ENCODE measurements at regions not wholly inside any gene's neighbourhood (a gene's known extent, or its start where the extent isn't known, plus 50 kb on each side); places are given as distances from the start of the nearest gene placed in this dataset.
"Not testable (repeated sequence)": the region's sequence is repeated elsewhere in the genome, so short reads cannot be mapped to it uniquely, and the experiment has no call there.

DNA sequence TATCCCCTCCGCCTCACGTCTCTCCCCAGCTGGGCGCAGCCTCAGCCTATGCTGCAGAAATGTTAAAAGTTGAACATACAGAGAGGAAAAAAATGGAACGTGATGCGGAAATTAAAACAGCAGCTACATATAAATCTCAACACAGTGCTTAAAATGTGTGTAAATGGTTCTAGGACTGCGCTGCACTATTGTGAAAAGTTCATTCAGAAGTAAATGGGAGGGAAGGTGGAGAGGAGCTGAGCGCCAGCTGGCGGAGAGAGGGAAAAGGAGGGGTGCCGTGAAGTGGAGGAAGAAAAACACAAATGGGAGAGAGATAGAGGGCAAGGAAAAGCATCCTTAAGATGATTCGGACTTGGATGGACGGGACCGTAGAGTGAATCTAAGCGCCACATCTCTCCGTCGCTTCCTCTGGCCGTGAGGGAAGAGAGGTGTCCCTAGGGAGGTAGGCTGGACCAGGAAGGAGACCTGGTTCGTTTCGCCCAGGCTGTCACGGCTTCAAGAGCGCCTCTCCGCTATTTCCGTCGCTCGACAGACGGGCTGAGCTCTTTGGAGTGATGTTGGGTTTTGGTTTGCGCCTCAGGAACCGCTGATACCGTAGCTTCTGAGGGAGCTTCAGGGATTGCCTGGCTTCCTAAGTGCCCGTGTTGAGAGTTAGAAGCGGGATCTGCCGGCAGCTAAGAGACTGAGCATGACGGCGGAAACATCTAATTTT is 113.7 kb downstream of the TRIM27 start:
- DNase-seq: peak; percentile 16

DNA sequence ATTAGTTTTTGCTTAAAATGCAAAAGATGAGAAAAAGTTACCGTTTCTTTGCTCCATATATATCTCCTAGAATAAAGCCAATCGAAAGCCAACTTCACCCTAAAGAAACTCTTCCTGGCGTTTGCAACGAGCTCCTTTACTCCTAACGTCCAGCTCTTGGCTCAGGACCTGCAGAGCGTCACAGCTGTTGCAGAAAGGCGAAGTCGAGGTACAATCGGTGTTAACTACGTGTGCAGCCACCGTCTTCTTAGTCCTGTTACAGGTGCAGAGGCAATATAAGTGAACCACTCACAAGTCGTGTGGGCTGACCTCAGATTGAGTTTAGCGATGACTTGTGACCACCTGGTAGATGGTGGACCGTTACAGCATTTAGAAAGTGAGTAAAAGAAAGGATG is 113.1 kb downstream of the TRIM27 start:
- DNase-seq: no peak

DNA sequence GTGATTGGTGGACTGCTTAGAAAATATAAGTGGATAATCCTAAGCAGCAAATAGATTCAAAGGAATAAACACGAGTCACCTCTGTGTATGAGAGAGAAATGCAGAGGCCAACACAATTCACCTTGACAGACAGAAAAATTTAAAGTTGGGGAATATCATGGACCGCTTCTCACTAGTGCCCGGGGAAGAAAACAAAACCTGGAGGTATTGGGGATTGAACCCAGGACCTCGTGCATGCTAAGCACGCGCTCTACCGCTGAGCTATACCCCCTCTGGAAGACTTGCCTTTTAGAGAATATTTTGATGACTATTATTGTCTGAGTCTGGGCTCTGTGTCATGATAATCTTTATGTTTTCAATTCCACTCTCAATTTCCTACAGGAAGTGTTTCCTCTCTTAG is 111.9 kb downstream of the TRIM27 start:
- no peak for DNase-seq

DNA sequence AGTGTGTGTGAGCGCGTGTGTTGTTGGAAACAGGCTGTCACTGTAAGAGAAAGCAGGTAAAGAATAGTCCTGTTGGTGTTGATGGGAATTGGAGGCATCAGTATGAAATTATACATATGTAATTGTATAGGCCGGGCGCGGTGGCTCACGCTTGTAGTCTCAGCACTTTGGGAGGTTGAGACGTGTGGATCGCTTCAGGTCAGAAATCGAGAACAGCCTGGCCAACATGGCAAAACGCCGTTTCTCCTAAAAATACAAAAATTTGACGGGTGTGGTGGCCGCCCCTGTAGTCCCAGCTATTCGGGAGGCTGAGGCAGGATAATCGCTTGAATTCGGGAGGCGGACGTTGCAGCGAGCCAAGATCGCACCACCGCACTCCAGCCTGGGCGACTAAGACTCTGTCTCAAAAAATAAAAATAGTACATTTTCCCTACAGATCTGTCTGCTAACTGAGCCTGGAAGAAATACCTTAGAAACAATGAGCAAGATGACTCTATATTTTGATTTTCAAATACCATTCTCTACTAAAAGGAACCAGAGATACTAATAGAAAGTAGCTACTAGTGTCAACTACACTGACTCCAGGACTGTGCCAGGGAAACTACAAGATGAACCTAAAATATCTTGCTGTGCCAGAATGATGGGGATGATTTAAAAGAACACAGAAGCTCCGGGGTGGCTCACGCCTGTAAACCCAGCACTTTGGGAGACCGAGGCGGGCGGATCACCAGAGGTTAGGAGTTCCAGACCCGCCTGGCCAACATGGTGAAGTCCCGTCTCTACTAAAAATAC is 110.8 kb downstream of the TRIM27 start:
- DNase-seq: no peak

DNA sequence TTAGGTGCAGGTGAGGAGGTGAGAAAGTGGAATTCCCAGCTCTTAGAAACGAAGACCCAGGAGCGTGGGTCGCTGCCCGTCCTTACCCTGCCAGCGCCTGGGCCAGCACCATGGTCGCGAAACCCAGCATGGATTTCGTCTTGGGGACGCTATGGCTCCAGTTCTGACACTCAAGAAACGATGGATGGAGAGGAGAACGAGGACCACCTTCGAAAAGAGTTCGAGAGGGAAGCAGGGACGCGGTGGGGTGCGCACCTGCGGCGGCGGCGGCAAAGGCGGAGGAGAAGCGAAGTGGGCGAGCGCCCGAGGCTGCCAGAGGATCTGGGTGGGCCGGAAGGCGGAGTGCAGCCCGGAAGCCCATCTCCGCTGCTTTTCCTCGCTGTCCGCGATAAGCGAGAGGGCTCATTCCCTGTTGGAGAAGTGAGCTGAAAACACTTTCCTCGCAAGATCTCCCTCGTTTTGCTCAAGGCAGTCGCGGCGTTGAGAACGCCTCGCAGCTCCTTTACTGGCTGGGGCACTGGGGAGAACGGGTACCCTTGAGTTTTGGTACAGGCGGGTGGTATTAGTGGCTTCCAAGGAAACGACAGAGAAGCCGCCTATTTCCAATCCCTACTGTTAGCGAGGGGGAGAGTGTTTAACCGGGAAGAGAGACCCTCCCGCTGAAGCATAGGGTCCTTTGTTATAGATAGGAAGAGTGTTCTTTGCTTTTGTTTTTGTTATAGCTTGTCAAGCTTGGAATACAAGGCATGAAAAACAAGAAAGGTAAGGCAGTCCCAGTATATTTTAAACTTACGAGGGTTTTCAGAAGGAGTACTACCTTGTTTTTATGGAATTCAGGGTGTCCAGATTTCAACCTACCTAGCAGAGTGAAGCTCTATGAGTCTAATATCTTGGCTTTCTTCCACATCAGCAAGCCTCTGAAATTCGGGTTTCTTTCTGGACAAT is 109.5 kb downstream of the TRIM27 start:
- no peak for DNase-seq

DNA sequence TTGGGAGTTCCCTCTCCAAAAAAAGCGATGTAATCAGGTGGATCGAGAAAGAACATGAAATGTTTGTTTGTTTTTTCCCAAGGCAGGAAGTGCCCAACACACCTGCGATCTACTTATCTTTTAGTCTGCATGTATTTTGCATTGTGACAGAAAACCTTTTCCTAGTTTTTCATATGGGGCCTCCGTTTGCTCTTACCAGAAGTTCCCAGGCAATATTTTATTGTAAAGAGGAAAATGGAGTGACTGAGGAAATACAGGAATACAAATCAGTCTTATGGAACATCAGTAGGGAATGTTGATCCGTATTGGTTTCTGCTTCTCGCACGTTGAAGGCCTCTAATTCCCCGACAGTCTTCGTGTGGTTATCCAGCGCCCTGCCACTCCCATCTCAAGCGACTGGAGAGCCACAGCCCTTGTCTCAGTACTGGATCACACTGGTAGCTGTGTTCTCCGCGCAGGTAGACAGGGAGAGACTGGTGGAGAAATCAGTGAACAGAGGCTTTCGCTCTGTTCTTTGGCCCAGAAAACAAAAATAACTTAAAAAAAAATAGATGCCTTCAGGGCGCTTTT is 107.4 kb downstream of the TRIM27 start:
- no peak for DNase-seq

DNA sequence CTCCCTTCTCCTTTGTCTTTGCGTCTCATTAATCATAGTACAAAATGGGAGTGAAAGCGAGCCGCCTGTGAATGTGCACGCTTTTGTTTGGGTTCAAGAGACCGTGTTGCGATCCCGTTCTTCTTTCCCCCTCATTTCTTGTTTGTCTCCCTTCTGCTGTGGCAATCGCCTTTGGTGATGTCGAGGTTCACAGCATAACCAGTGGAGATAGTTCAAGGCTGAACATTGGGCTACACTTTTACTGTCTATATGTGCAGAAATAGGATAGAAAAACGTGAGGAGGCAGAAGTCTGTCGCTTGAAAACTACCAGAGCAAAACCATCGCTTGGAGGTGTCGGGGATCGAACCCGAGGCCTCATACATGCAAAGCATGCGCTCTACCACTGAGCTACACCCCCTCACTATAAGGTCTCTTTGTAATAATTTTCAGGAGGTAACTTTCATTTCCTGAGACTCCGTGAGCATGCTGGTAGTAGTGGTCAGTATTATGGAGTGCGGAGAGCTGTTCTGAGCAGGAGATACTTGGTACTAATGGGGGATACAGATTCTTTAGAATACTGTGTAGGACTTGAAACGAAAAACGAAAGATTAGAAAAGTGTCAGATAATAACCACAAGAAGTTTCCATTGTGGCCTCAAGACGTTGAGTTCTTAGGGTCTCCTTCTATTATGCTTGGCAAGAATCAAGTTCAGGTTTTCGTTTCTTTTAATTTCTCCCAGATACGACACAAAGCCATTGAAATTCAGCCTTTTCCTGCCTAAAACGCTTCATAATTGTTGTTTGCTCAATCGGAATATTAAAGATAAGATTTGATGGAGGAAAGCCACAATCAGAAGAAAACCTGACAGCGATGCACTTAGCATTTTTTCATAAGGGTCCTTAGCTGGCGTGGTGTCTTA is 106.6 kb downstream of the TRIM27 start:
- DNase-seq: peak; percentile 18

DNA sequence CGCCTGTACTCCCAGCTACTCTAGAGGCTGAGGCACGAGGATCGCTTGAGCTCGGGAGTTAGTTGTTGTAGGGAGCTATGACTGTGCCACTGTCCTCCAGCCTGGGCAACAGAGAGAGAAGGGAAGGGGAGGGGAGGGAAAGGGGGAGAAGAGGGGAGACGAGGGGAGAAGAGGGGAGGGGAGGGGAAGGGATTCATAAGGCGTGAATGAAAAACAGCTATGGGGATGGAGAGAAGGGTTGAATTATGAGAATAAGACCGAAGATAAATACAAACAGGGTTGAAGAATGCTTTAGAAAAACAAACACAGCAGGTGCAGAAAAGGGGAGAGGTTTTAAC is 106.0 kb downstream of the TRIM27 start:
- no peak for DNase-seq

DNA sequence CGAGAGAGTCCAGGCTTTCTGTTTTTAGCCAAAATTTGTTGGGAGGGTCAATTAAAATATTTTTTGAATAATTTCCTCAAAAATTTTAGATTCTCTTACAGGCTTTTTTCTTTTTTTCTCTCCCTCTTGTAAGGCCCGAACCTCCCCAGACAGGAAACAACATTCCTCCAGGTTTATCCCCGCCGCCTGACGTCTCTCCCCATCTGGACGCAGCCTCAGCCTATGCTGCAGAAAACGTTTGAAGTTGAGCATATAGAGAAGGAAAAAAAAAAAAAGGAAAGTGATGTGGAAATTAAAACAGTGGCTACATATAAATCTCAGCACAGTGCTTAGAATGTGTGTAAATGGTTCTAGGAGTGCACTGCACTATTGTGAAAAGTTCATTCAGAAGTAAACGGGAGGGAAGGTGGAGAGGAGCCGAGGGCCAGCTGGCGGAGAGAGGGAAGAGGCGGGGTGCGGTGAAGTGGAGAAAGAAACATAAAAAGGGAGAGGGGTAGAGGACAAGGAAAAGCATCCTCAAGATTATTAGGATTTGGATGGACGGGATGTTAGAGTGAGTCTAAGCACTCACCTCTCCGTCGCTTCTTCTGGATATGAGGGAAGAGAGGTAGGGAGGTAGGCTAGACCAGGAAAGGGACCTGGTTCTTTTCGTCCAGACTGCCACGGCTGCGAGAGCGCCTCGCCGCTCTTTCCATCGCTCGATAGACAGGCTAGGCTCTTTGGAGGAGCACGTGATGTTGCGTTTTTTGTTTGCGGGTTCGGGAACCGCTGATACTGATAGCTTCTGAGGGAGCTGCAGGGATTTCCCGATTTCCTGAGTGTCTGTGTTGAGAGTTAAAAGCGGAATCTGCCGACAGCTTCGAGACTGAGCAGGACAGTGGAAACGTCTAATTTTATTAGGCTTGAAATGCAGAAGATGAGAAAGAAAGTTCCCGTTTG is 98.7 kb downstream of the TRIM27 start:
- no peak for DNase-seq

DNA sequence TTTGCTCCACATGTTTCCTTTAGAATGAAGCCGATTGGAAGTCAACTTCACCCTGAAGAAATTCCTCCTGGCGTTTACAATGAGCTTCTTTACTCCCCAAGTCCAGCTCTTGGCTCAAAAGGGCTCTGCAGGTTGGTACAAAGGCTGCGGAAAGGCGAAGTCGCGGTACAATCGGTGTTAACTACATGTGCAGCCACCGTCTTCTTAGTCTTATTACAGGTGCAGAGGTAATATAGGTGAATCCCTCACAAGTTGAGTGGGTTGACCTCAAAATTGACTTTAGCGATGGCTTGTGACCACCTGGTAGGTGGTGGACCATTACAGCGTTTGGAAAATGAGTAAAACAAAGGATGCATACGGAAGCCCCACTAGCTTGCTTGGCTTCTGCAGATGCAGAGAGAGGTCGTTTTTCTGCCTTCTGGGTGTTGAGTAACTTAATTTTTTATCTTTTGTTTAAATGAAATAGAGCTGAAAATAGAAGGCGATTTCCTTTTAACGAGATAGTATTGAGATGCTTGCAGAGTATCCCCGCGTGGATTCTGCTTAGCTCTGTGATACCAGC is 98.0 kb downstream of the TRIM27 start:
- DNase-seq: no peak

DNA sequence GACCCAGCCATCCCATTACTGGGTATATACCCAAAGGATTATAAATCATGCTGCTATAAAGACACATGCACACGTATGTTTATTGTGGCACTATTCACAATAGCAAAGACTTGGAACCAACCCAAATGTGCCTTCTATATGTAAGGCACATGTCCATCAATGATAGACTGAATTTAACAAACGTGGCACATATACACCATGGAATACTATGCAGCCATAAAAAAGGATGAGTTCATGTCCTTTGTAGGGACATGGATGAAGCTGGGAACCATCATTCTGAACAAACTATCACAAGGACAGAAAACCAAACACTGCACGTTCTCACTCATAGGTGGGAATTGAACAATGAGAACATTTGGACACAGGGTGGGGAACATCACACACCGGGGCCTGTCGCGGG is 92.1 kb downstream of the TRIM27 start:
- not testable (repeated sequence) for DNase-seq

DNA sequence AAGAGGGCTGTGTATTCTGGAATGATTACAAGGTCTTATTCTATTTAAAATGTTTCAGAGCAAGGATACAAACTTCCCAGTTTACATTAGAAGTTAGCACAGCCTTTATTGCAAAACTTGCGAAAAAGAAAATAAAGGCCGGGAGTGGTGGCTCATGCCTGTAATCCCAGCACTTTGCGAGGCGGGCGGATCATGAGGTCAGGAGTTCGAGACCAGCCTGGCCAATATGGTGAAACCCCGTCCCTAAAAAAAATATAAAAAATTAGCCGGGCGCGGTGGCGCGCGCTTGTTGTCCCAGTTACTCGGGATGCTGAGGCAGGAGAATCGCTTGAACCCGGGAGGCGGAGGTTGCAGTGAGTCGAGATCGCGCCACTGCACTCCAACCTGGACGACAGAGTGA is 87.1 kb downstream of the TRIM27 start:
- DNase-seq: not testable (repeated sequence)

DNA sequence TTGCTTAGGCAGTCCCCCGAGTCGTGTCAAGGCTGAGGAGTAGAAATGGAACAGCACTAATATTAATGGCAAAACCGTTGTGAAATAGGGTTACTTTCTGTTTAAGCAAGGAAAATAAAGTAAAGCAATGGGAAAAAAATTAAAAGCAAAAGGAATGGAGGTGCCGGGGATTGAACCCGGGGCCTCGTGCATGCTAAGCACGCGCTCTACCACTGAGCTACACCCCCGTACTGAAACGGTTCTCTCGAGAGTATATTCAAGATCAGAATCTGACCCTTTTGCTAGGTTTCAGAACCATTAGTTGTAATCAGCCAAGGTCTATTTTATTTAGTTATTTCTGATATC is 85.5 kb downstream of the TRIM27 start:
- DNase-seq: peak; percentile 57

DNA sequence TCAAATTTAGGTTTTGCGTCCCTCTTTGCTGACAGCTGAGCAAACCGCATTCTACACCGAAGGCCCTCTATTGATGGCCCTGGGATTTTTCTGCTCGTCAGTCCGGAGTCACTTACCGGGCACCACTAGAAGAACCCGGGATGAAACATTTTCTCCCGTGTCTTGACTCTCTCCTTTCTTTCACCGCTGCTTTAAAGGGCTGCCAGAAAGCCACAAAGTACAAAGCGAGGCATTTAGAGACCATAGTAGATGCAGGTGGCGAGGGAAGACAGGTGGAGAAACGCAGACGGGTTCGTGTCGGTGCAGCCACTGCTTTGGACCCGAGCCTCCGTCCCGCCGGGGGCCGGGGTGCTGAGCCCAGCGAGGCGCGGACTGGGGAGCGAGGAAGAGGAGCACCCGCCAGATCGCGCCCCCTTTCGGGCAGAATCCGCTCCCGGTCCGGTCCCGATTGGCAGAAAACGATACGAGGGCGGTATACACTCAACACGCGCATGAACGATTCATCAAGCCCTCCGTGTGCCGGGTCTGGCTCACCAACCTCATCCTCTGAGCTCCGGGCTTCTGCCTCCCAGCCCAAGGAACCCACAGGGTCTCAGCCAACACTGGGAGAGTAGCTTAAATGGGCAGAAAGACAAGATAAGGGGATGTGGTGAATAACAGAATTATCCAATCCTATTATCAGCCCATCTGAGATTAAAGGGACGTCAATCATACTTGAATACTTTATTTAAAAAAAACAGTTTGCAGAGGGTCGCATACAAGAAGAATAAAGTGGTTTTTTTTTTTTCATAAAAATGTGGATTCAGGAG is 84.9 kb downstream of the TRIM27 start:
- peak; percentile 74 for DNase-seq

DNA sequence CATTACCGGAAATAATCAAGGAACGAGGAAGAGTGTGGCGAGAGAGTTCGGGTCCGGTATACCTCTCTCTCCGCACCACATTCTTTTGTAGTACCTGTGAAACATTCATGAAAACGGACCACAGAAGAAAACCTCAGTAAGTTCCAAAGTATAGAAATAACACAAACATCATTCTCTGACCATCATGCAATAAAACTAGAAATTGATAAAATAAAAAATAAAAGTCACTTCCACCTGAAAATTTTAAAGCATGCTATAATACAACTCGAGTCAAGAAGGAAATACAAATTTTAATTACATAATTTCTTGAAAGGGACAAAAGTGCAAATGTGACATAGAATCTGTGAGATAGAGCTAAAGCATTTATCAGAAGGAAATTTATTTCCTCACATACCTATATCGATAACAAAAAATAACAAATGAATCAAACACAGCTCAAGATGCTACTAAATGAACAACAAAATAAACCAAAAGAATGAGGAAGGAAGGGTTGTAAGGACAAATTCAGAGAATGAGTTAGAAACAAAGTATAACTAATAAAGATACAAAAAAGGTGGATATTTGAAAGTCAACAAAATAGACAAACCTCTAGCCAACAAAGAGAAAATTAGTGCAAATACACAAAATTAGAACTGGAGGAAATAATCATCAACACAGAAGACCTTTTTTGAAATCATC is 84.2 kb downstream of the TRIM27 start:
- DNase-seq: no peak

DNA sequence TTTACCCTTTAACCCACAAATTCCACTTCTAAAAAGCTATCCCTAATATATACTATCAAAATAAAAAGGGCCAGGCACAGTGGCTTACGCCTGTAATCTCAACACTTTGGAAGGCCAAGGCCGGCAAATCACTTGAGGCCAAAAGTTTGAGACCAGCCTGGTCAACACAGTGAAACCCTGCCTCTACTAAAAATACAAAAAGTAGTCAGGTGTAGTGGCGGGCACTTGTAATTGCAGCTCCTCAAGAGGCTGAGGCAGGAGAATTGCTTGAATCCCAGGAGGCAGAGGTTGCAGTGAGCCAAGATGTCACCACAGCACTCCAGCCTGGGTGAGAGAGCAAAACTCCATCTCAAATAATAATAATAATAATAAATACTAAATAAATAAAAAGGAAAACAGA is 82.5 kb downstream of the TRIM27 start:
- no peak for DNase-seq

DNA sequence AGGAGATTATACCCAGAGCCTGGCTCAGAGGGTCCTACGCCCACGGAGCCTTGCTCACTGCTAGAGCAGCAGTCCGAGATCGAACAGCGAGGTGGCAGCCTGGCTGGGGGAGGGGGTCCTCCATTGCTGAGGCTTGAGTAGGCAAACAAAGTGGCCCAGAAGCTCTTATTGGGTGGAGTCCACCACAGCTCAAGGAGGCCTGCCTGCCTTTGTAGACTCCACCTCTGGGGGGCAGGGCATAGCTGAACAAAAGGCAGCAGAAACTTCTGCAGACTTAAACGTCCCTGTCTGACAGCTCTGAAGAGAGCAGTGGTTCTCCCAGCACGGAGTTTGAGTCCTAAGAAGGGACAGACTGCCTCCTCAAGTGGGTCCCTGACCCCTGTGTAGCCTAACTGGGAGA is 75.0 kb downstream of the TRIM27 start:
- DNase-seq: not testable (repeated sequence)
